ENCODE measurements at regions not wholly inside any gene's neighbourhood (a gene's known extent, or its start where the extent isn't known, plus 50 kb on each side); places are given as distances from the start of the nearest gene placed in this dataset.
"Not testable (repeated sequence)": the region's sequence is repeated elsewhere in the genome, so short reads cannot be mapped to it uniquely, and the experiment has no call there.

GRCh38 chr1:55896210-55896609 is 681.0 kb upstream of the USP24 start:
- no peak for DNase-seq

- DNase-seq, result no peak
These were observed 679.4 kb upstream of the USP24 start for GRCh38 chr1:55894521-55894920.

GRCh38 chr1:55893155-55893554 is 678.0 kb upstream of the USP24 start:
- no peak for DNase-seq

- no peak for DNase-seq
These were observed 673.6 kb upstream of the USP24 start for GRCh38 chr1:55888685-55889317.

DNA sequence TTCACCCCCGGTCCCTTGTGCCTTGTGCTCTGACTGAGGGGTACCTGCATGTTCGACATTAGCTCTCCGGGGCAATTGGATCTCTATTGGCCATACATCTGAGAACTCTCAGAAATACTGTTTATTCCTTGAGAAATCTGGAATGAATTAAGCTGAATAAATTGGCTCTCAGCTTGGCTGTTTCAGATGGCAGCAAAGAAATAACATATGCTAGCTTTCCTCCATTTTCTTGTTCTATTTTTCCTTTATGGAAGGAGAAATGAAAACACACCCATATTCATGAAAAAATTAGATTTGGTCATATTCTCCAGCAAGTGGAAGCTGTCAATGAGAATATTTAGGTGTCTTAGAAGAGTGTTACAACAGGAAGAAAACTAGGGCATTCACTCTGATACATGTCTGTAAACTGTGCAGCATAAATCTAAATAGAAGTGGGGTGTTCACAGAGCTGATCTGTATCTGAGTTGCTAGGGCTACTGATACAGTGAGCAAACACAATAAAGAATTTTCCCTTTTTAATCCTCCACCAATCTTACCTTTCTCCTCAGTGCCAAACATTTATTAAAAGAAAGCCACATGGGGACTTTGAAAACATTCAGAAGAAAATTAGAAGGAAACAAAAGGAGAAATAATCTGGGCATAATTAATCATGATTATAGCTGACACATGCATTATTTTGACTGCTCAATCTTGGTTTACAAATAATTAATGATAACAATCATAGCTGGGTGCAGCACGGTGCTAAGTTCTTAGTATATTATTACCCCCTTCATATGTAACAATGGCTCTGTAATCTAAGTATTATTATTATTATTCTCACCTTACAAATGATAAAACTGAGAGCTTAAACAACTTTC is 671.9 kb upstream of the USP24 start:
- DNase-seq, result no peak

GRCh38 chr1:55885619-55886018 is 670.5 kb upstream of the USP24 start:
- DNase-seq, result no peak

GRCh38 chr1:55882931-55883330 is 667.8 kb upstream of the USP24 start:
- DNase-seq, result no peak

DNA sequence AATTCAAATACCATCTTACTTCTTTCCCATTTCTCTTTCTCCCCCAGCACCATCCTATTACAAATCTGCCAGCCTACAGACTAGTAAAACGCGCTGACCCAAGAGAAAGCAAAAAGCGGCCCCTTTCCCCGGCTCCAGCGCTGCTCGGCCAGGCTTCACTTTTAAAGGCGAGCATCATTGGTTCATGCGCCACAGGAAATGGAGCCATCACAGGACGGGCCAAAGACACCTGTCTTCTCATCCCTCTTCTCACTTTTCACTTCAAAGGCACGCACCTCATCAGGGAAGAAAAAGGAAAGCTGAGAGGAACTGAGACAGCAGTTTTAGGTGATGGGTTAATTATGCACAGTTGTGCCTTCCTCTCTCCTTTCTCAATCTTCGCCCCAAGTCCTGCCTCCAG is 664.2 kb upstream of the USP24 start:
- DNase-seq, result no peak

DNA sequence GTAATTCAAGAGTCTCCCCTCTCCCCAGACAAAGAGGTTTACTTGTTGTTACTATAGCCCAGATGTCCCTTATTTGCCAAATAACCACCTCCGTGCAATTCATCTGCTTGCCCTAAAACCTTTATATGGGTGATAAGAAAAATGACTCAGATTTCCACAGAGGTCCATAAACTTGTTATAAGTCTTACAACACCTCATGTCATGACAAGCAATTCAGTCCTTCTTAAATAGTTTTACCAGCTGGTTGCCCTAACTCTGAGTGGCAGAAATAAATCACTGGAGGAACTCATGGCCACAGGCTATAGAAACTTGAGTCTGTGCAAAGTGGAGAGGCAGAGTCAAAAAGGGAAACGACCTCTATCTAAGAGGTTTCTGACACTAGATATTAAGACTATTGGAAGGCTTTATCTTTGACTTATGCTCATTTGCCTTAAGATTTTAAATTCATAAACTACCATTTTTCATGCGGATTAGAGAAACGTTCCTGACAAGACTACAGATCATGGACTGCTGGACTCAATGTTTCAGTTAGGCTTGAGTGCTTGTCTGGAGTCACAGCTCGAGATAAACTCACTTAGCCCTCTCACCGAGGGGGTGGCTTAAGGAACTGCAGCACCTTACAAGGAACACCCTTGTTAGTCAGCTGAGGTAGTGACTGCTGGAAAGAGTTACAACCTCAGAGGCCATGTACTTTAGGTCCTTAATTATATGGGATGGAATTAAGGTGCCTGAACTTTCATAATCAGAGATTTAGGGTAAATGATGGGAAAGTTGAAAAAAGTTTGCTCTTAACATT is 662.5 kb upstream of the USP24 start:
- DNase-seq, result no peak

GRCh38 chr1:55876276-55877060 is 661.3 kb upstream of the USP24 start:
- no peak for DNase-seq

DNA sequence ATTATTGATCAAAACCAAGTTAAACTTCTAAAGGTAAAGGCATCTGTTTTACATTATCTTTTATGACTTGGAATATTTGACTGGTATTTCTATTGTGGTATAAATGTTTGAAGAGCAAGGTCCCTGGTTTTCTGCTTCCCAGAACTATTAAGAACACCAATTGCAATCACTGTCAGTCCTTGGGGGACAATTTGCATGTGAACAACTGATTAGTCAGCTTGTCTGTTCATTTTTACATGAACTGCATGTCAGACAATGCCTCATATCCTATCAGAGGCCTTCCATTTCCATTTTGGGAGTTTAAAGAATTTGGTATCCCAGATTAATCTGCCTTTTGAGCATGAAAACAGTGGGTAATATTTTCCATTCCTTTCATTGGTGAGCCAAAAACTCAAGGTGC is 654.9 kb upstream of the USP24 start:
- DNase-seq, result no peak

GRCh38 chr1:55869065-55869464 is 653.9 kb upstream of the USP24 start:
- DNase-seq, result no peak

GRCh38 chr1:55868026-55868425 is 652.9 kb upstream of the USP24 start:
- DNase-seq, result no peak

GRCh38 chr1:55867304-55867843 is 652.2 kb upstream of the USP24 start:
- no peak for DNase-seq

DNA sequence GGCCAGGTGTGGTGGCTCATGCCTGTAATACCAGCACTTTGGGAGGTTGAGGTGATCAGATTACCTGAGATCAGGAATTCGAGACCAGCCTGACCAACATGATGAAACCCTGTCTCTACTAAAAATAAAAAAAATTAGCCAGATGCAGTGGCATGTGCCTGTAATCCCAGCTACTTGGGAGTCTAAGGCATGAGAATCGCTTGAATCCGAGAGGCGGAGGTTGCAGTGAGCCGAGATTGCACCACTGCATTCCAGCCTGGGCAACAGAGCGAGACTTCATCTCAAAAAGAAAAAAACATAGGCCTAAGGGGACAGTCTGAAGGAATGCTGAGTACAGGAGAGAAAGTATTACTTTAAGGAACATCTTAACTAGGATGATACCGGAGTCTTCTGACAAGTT is 650.6 kb upstream of the USP24 start:
- DNase-seq, result not testable (repeated sequence)

DNA sequence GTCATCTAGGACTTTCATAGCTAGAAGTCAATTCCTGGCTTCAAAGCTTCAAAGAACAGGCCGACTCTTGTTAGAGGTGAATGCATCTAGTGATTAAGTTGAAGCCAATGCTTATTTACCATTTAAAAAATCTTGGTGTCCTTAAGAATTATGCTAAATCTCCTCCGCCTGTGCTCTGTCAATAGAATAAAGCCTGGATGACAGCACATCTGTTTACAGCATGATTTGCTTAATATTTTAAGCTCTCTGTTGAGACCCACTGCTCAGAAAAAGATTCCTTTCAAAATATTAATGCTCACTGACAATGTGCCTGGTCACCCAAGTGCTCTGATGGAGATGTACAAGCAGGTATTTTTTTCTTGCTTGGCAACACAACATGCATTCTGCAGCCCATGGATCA is 649.1 kb upstream of the USP24 start:
- DNase-seq, result no peak

- DNase-seq, result no peak
These were observed 646.6 kb upstream of the USP24 start for GRCh38 chr1:55861676-55862340.

DNA sequence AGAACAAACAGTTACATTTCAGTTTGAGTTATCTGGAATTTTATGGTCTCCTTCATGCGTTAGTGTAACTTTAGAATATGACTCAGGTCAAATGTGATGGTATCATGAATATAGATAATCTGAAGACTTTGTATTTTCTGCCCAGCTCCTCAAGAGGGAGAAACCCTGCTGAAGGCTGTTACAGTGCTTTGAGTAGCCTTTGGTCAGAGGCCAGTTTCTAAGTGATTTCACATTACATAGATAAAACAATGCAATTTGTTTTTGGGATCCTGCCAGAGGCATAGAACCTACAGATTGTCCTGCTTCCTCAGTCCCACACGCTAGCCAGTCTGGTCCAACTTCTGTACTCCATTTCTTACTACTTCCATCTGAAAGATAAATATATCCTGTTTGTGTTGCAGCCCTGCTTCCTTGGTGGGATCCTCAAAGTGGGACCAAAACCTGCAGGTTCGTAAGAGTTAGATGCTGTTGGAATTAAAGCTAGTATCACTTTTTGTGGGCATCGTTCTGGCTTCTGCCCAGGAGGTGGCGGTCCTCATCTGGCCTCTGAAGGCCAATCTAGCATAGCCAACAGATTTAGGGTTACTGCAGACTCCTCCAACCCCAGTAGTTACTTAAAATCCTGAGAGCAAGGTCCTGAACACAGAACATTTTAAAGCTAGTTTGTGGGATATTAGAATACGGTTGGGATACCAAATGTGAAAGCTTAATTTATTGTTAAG is 645.8 kb upstream of the USP24 start:
- DNase-seq, result no peak

DNA sequence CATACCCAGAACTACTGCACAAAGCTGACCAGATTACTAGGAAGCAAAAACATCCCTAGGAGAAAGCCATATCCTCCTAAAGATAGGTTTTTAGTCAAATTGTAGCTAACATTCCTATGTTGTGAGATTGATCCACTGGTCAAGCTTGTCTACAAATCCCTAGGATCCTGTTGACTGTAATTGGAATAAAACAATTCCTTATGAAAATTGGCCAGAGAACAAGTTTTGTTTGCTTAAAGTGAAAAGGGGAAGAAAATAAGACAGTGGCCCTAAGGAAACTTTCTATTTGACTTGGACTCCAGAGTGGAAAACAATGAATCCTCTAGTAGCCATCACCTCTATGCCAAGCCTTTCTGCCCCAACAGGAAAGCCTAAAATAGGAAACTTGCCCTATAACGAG is 645.2 kb upstream of the USP24 start:
- no peak for DNase-seq

DNA sequence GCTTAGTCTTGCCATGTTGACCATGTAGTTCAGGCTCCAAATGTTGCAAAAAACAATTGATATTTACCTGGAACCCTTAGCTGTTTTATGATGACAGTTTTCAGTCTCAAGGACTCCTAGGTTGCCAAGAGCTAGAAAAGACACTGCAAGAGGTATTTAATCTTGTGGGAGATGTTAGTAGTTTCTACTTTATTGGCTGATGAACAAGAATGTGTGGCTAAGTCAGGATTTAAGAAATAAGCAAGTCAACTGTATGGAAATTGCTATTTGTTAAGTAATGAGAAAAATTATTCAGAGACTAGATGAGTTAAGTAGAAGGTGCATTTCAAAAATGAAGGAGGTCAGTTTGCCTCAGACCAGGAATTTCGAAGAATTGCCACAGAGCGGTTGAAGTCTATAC is 639.7 kb upstream of the USP24 start:
- no peak for DNase-seq

- no peak for DNase-seq
These were observed 633.7 kb upstream of the USP24 start for GRCh38 chr1:55848906-55849305.
